GM12864 (cell line): ENCODE measurements at regions not wholly inside any gene's neighbourhood (a gene's known extent, or its start where the extent isn't known, plus 50 kb on each side); places are given as distances from the start of the nearest gene placed in this dataset.

ENCODE experiments used
- DNase-seq: peaks from one replicate; pipeline ENCODE4 v3.0.0-alpha.2; 2011; ENCODE audit warnings: low read depth
- H3K4me3 ChIP-seq: 2 replicates; pipeline ENCODE4 v1.5.1; 2011; ENCODE audit warnings: mild to moderate bottlenecking, low read depth, low read length, control low read depth
- TF ChIP-seq, protein P1 (sequence below): IDR thresholded peaks from 2 replicates; pipeline ENCODE4 v1.5.1; 2011; ENCODE audit warnings: low read depth, mild to moderate bottlenecking, moderate library complexity, low read length, control low read depth, inconsistent platforms; ENCODE audit errors: missing control alignments

DNA sequence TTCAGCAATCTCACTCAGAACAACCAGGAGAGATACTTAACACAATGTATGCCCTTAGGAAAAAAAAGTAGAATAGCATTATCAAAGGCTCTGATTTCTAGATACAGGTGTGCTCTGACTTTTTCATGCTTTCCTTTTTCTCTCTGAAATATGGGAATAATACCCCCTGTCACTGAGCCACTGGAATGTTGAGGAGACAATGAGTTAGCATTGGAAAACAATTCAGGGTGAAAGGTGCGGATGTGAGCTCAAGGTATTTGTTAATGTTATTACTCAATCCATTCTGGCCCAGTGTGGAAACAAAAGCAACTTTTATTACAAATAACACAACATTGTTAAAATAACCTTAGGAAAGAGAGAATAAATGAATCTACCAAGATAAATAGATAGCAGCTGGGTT, 228.0 kb downstream of the IKZF2 start:
- TF ChIP-seq, protein P1, sequence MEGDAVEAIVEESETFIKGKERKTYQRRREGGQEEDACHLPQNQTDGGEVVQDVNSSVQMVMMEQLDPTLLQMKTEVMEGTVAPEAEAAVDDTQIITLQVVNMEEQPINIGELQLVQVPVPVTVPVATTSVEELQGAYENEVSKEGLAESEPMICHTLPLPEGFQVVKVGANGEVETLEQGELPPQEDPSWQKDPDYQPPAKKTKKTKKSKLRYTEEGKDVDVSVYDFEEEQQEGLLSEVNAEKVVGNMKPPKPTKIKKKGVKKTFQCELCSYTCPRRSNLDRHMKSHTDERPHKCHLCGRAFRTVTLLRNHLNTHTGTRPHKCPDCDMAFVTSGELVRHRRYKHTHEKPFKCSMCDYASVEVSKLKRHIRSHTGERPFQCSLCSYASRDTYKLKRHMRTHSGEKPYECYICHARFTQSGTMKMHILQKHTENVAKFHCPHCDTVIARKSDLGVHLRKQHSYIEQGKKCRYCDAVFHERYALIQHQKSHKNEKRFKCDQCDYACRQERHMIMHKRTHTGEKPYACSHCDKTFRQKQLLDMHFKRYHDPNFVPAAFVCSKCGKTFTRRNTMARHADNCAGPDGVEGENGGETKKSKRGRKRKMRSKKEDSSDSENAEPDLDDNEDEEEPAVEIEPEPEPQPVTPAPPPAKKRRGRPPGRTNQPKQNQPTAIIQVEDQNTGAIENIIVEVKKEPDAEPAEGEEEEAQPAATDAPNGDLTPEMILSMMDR, result no peak
- no peak overlapping the region for H3K4me3 ChIP-seq
- DNase-seq, result no peak

DNA sequence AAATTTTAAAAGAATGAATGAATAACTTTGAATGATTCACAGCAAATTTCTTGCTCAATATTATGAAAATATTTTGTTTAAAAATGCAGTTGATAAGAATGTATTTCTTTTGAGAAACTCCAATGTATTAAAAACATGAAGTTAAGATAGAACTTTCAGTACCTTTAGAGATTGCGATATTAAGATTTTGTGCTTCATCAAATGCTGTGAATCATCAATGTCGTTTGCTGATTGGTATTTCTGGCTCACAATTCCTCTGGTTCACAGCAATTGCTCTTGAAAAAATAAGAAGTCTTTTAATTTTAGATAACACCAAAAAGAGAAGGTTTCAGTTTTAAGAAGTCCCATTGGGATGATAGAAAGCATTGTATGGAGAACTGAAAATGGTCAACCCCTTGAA, 228.7 kb downstream of the IKZF2 start:
- TF ChIP-seq, protein P1, result no peak
- DNase-seq, result no peak
- no peak overlapping the region for H3K4me3 ChIP-seq

DNA sequence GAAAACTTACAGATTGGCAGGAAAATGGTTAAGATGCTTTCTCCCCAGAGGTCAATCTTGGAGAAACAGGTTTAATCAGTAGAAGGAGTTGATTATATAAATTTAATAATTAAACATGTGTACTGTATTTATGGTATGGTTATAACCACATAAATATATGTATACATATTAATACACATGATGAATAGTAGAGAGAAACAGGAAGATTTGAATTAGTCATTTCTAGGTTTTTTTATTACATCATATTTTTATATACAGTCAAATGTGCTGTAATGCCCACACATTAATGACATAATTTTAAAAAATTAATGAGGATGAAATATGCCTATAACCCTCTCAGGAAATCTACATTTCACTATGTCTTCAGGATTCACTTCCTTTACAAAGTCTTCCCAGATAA, 229.7 kb downstream of the IKZF2 start:
- DNase-seq, result no peak
- H3K4me3 ChIP-seq, result no peak overlapping the region
- TF ChIP-seq, protein P1, result no peak

DNA sequence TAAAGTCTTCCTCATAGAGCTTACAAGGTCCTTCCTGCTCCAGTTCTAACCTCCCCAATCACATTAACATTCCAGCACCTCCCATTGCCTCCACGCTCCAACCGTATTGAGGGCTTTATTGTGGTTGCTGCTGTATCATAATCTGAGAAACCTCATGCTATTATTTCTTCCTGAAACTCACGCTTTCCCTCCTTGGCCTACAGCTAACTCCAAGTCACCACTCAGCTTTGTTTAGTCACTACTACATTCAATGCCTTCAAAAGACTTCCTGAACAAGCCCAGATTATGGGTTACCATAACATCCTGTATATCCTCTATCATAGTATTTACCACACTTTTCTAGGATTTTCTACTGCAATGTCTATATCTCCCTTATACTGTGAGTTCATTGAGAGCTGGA, 230.4 kb downstream of the IKZF2 start:
- TF ChIP-seq, protein P1, result no peak
- no peak overlapping the region for H3K4me3 ChIP-seq
- DNase-seq, result no peak

DNA sequence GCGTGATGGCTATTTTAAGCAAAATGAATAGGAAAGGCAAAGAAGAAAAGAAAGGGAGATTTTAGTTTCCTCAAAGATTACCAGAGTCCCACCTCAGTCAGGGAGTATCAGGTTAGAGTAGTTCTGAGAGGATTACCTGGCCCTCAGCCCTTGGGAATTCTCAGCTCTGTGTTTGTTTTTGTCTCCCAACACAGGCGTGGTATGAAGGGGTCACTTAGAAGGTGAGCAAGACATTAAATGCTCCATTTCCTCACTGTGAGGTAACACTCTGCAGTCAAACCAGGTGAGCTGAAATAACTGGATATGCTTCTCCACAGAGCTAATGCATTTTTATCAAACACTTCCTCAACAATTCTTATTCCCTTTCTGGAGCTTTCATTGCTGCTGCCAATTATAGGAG, 232.2 kb downstream of the IKZF2 start:
- DNase-seq, result no peak
- TF ChIP-seq, protein P1, result no peak
- H3K4me3 ChIP-seq, result no peak overlapping the region

GRCh38 chr2:212918336-212918735, 233.1 kb downstream of the IKZF2 start:
- TF ChIP-seq, protein P1, result no peak
- no peak overlapping the region for H3K4me3 ChIP-seq
- DNase-seq, result no peak

DNA sequence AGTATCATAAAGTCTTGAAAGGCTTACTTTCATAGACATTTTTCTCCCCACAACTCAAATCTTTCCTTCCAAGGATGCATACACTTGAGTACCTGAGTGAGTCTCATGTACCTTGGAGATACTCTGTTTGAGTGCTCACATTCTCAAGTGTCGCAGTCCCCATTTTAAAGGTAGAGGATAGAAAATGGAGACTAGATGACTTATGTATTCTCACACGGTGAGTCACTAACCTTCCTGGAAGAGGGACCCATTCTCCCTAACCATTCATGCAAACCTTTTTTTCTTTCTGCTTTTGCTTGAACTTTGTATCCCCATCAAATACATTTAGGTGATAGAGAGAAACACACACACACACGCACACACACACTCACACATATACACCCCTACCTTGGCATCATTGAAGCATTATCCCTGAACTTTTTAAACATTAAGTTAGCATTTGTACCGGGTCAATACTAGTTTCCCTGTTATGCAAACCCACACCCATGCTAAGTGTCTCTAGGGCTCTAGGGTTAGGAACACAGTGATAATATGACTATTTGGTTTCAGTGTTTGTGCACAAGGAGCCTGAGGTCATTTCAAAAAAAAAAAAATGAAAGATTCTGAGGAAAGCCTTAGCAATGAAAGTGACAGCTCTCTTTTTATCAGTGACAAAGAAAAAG, 236.2 kb downstream of the IKZF2 start:
- no peak for DNase-seq
- no peak overlapping the region for H3K4me3 ChIP-seq

More for the DNA sequence above, 236.2 kb downstream of the IKZF2 start:
- TF ChIP-seq, protein P1, result no peak
